ENCODE measurements at regions not wholly inside any gene's neighbourhood (a gene's known extent, or its start where the extent isn't known, plus 50 kb on each side); places are given as distances from the start of the nearest gene placed in this dataset.

- DNase-seq, result no peak
- peaks cover 0 to 2% (median 0%) of the 10 kb centered on the region in 7 donors for H3K9me3 Mint-ChIP-seq
- no peaks in the 10 kb centered on the region for H3K36me3 ChIP-seq (ENCODE audit: control insufficient read depth, insufficient read depth, low read length)
- H3K4me1 Mint-ChIP-seq, result no peaks in the 10 kb centered on the region
- no peak overlapping the region for H3K27ac ChIP-seq (ENCODE audit: insufficient read depth, low read length, poor library complexity, severe bottlenecking)
- H3K4me3 Mint-ChIP-seq, result no peak overlapping the region
- H3K27ac Mint-ChIP-seq, result no peak overlapping the region
- H3K4me1 ChIP-seq (ENCODE audit: control insufficient read depth, insufficient read depth, low read length, poor library complexity, severe bottlenecking), result no peaks in the 10 kb centered on the region
- H3K36me3 Mint-ChIP-seq, result no peaks in the 10 kb centered on the region
- H3K27me3 ChIP-seq (ENCODE audit: control insufficient read depth, insufficient read depth, low read length), result no peaks in the 10 kb centered on the region
- no peaks in the 10 kb centered on the region for H3K9me3 ChIP-seq (ENCODE audit: control insufficient read depth in 2 of 2, low read length in 2 of 2)
- H3K27me3 Mint-ChIP-seq, result no peaks in the 10 kb centered on the region
- no peak for ATAC-seq (ENCODE audit: low read depth in 2 of 2)
- H3K4me3 ChIP-seq (ENCODE audit: low read depth, low read length), result no peak overlapping the region
Measured at GRCh38 chr11:15829312-15829711, 527.0 kb downstream of the SOX6 start.

GRCh38 chr11:15830741-15831428 lies 525.5 kb downstream of the SOX6 start:
- no peaks in the 10 kb centered on the region for H3K27me3 Mint-ChIP-seq
- no peak overlapping the region for H3K4me3 Mint-ChIP-seq
- Histone ChIP-seq H3K4me3 (ENCODE audit: low read depth, low read length) (no peak overlapping the region), H3K4me1 (ENCODE audit: control insufficient read depth, insufficient read depth, low read length, poor library complexity, severe bottlenecking) (no peaks in the 10 kb centered on the region), H3K36me3 (ENCODE audit: control insufficient read depth, insufficient read depth, low read length) (no peaks in the 10 kb centered on the region), H3K27ac (ENCODE audit: insufficient read depth, low read length, poor library complexity, severe bottlenecking) (no peak overlapping the region), H3K9me3 (ENCODE audit: control insufficient read depth in 2 of 2, low read length in 2 of 2) (no peaks in the 10 kb centered on the region), H3K27me3 (ENCODE audit: control insufficient read depth, insufficient read depth, low read length) (no peaks in the 10 kb centered on the region)
- DNase-seq, result no peak
- no peaks in the 10 kb centered on the region for H3K4me1 Mint-ChIP-seq
- no peak overlapping the region for H3K27ac Mint-ChIP-seq
- no peaks in the 10 kb centered on the region for H3K36me3 Mint-ChIP-seq
- ATAC-seq (ENCODE audit: low read depth in 2 of 2), result no peak
- peaks cover 0 to 2% (median 0%) of the 10 kb centered on the region in 7 donors for H3K9me3 Mint-ChIP-seq

- ATAC-seq (ENCODE audit: low read depth in 2 of 2) (no peak), DNase-seq (no peak)
- H3K4me3 Mint-ChIP-seq, result no peak overlapping the region
- H3K9me3 Mint-ChIP-seq, result peaks cover 0 to 2% (median 1%) of the 10 kb centered on the region in 7 donors
- Histone ChIP-seq H3K36me3 (ENCODE audit: control insufficient read depth, insufficient read depth, low read length) (no peaks in the 10 kb centered on the region), H3K4me3 (ENCODE audit: low read depth, low read length) (no peak overlapping the region), H3K27ac (ENCODE audit: insufficient read depth, low read length, poor library complexity, severe bottlenecking) (no peak overlapping the region), H3K9me3 (ENCODE audit: control insufficient read depth in 2 of 2, low read length in 2 of 2) (no peaks in the 10 kb centered on the region), H3K27me3 (ENCODE audit: control insufficient read depth, insufficient read depth, low read length) (no peaks in the 10 kb centered on the region), H3K4me1 (ENCODE audit: control insufficient read depth, insufficient read depth, low read length, poor library complexity, severe bottlenecking) (no peaks in the 10 kb centered on the region)
- no peak overlapping the region for H3K27ac Mint-ChIP-seq
- H3K27me3 Mint-ChIP-seq, result no peaks in the 10 kb centered on the region
- no peaks in the 10 kb centered on the region for H3K4me1 Mint-ChIP-seq
- H3K36me3 Mint-ChIP-seq, result no peaks in the 10 kb centered on the region
Measured at GRCh38 chr11:15835788-15836411, 520.4 kb downstream of the SOX6 start.

DNA sequence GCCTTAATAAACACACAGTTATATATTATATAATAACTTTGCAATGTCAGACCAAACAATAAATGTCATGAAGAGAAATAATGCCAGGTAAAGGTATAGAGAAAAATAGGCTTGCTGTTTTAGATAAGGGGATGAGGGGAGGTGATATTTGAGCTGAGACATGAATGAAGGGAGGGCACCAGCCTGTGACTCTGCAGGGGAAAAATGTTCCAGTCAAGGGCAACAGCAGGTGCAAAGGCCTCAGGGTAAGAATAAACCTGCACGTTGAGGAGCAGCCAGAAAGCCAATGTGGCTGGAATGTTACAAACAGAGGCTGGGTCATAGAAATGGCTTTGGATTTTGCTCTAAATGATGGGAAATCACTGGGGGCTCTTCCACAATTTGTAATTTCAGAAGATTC lies 519.6 kb downstream of the SOX6 start:
- Histone ChIP-seq H3K27ac (ENCODE audit: insufficient read depth, low read length, poor library complexity, severe bottlenecking) (no peak overlapping the region), H3K4me3 (ENCODE audit: low read depth, low read length) (no peak overlapping the region), H3K4me1 (ENCODE audit: control insufficient read depth, insufficient read depth, low read length, poor library complexity, severe bottlenecking) (no peaks in the 10 kb centered on the region), H3K36me3 (ENCODE audit: control insufficient read depth, insufficient read depth, low read length) (no peaks in the 10 kb centered on the region), H3K9me3 (ENCODE audit: control insufficient read depth in 2 of 2, low read length in 2 of 2) (no peaks in the 10 kb centered on the region), H3K27me3 (ENCODE audit: control insufficient read depth, insufficient read depth, low read length) (no peaks in the 10 kb centered on the region)
- H3K9me3 Mint-ChIP-seq, result peaks cover 0 to 2% (median 1%) of the 10 kb centered on the region in 7 donors
- DNase-seq (no peak), ATAC-seq (ENCODE audit: low read depth in 2 of 2) (no peak)
- H3K27ac Mint-ChIP-seq, result no peak overlapping the region
- no peaks in the 10 kb centered on the region for H3K4me1 Mint-ChIP-seq
- H3K27me3 Mint-ChIP-seq, result no peaks in the 10 kb centered on the region
- no peak overlapping the region for H3K4me3 Mint-ChIP-seq
- H3K36me3 Mint-ChIP-seq, result no peaks in the 10 kb centered on the region

- Histone ChIP-seq H3K9me3 (ENCODE audit: control insufficient read depth in 2 of 2, low read length in 2 of 2) (no peaks in the 10 kb centered on the region), H3K4me1 (ENCODE audit: control insufficient read depth, insufficient read depth, low read length, poor library complexity, severe bottlenecking) (no peaks in the 10 kb centered on the region), H3K4me3 (ENCODE audit: low read depth, low read length) (no peak overlapping the region), H3K36me3 (ENCODE audit: control insufficient read depth, insufficient read depth, low read length) (no peaks in the 10 kb centered on the region), H3K27me3 (ENCODE audit: control insufficient read depth, insufficient read depth, low read length) (no peaks in the 10 kb centered on the region), H3K27ac (ENCODE audit: insufficient read depth, low read length, poor library complexity, severe bottlenecking) (no peak overlapping the region)
- Mint-ChIP-seq H3K27ac (no peak overlapping the region), H3K4me1 (no peaks in the 10 kb centered on the region), H3K36me3 (no peaks in the 10 kb centered on the region), H3K4me3 (no peak overlapping the region), H3K27me3 (no peaks in the 10 kb centered on the region), H3K9me3 (peaks cover 0 to 1% (median 0%) of the 10 kb centered on the region in 7 donors)
- ATAC-seq (ENCODE audit: low read depth in 2 of 2) (no peak), DNase-seq (no peak)
Measured at GRCh38 chr11:15837901-15838489, 518.4 kb downstream of the SOX6 start.

GRCh38 chr11:15839061-15839460 lies 517.3 kb downstream of the SOX6 start:
- H3K4me3 ChIP-seq (ENCODE audit: low read depth, low read length), result no peak overlapping the region

DNA sequence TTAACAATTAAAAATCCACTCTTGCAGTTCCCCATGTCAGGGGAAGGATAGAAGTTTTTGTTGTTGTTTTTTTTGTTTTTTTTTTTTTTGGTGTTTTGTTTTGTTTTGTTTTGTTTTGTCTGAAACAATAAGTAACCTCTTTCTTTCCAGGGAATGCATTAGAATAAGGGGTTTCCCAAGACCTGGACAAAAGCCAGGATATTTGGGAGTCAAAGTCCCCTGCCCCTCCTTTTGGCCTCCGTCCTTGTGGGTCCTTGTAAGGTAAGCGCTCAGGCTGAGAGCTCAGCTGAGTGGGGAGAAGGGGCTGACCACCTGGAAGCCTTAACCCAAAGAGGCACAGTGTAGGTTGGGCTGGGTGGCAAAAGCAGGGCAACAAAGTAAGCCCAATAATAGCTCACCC lies 515.4 kb downstream of the SOX6 start:
- no peaks in the 10 kb centered on the region for H3K27me3 Mint-ChIP-seq
- DNase-seq (no peak), ATAC-seq (ENCODE audit: low read depth in 2 of 2) (no peak)
- no peak overlapping the region for H3K4me3 ChIP-seq (ENCODE audit: low read depth, low read length)
- no peaks in the 10 kb centered on the region for H3K36me3 ChIP-seq (ENCODE audit: control insufficient read depth, insufficient read depth, low read length)
- peaks cover 0 to 3% (median 0%) of the 10 kb centered on the region in 7 donors for H3K9me3 Mint-ChIP-seq
- H3K27ac ChIP-seq (ENCODE audit: insufficient read depth, low read length, poor library complexity, severe bottlenecking), result no peak overlapping the region
- H3K9me3 ChIP-seq (ENCODE audit: control insufficient read depth in 2 of 2, low read length in 2 of 2), result no peaks in the 10 kb centered on the region
- H3K27me3 ChIP-seq (ENCODE audit: control insufficient read depth, insufficient read depth, low read length), result no peaks in the 10 kb centered on the region
- H3K4me1 ChIP-seq (ENCODE audit: control insufficient read depth, insufficient read depth, low read length, poor library complexity, severe bottlenecking), result no peaks in the 10 kb centered on the region
- no peaks in the 10 kb centered on the region for H3K4me1 Mint-ChIP-seq
- no peak overlapping the region for H3K4me3 Mint-ChIP-seq
- no peak overlapping the region for H3K27ac Mint-ChIP-seq
- H3K36me3 Mint-ChIP-seq, result no peaks in the 10 kb centered on the region

More at GRCh38 chr11:15839061-15839460, 517.3 kb downstream of the SOX6 start:
- H3K36me3 Mint-ChIP-seq, result no peaks in the 10 kb centered on the region
- no peak overlapping the region for H3K27ac Mint-ChIP-seq
- peaks cover 0 to 1% (median 0%) of the 10 kb centered on the region in 7 donors for H3K9me3 Mint-ChIP-seq
- no peaks in the 10 kb centered on the region for H3K9me3 ChIP-seq (ENCODE audit: control insufficient read depth in 2 of 2, low read length in 2 of 2)
- no peaks in the 10 kb centered on the region for H3K27me3 ChIP-seq (ENCODE audit: control insufficient read depth, insufficient read depth, low read length)
- no peak overlapping the region for H3K27ac ChIP-seq (ENCODE audit: insufficient read depth, low read length, poor library complexity, severe bottlenecking)
- ATAC-seq (ENCODE audit: low read depth in 2 of 2), result no peak
- H3K27me3 Mint-ChIP-seq, result no peaks in the 10 kb centered on the region
- H3K4me3 Mint-ChIP-seq, result no peak overlapping the region
- no peaks in the 10 kb centered on the region for H3K36me3 ChIP-seq (ENCODE audit: control insufficient read depth, insufficient read depth, low read length)
- no peak for DNase-seq
- H3K4me1 Mint-ChIP-seq, result no peaks in the 10 kb centered on the region
- no peaks in the 10 kb centered on the region for H3K4me1 ChIP-seq (ENCODE audit: control insufficient read depth, insufficient read depth, low read length, poor library complexity, severe bottlenecking)

All from CD4-positive, CD25-positive, alpha-beta regulatory T cell (primary cell).